GM12892 (cell line): ENCODE measurements at regions not wholly inside any gene's neighbourhood (a gene's known extent, or its start where the extent isn't known, plus 50 kb on each side); places are given as distances from the start of the nearest gene placed in this dataset.

Experiments used
- POLR2A ChIP-seq: IDR thresholded peaks from 2 replicates; pipeline ENCODE4 v1.6.1; 2011; ENCODE audit warnings: low read depth, low read length, control low read depth
- POLR2AphosphoS5 ChIP-seq: IDR thresholded peaks from 2 replicates; pipeline ENCODE4 v1.6.1; 2011; ENCODE audit warnings: low read depth, low read length, control low read depth
- TAF1 ChIP-seq: IDR thresholded peaks from 2 replicates; pipeline ENCODE4 v1.6.1; 2011; ENCODE audit warnings: low read depth, mild to moderate bottlenecking, control low read depth, low read length, borderline replicate concordance

- no peak for TF ChIP-seq POLR2A
- no peak for TF ChIP-seq TAF1
- TF ChIP-seq POLR2AphosphoS5 = no peak
These were observed 335.3 kb downstream of the KLF5 start for GRCh38 chr13:73394066-73394465.
